GM18909 (cell line): ENCODE measurements at regions not wholly inside any gene's neighbourhood (a gene's known extent, or its start where the extent isn't known, plus 50 kb on each side); places are given as distances from the start of the nearest gene placed in this dataset.

Experiments used
- ATAC-seq: cut with Tn5 transposase; IDR thresholded peaks from one replicate; pipeline ENCODE4 v1.9.1; 2021; ENCODE audit warnings: mild to moderate bottlenecking; ENCODE audit not compliant: unreplicated experiment, poor library complexity

DNA sequence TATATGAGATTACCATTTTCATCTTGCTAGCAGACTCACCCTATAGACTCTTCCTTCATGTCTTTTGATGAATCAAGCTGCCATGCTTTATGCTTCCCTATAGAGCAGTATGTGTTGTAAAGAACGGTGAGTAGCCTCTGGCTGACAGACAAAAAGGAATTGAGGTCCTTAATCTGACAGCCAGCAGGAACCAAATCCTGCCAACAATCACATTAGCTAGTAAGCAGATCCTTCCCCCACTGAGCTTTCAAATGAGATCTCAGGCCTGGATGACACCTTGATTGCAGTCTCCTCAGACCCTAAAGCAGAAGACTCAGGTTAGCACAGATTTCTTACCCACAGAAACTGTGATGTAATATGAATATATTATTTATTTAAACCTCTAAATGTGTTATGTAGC, 577.0 kb downstream of the CDH11 start:
- no peak for ATAC-seq

GRCh38 chr16:64543441-64543840, 578.4 kb downstream of the CDH11 start:
- ATAC-seq, result no peak

- ATAC-seq, result no peak
These were observed 578.8 kb downstream of the CDH11 start for GRCh38 chr16:64543031-64543430.

DNA sequence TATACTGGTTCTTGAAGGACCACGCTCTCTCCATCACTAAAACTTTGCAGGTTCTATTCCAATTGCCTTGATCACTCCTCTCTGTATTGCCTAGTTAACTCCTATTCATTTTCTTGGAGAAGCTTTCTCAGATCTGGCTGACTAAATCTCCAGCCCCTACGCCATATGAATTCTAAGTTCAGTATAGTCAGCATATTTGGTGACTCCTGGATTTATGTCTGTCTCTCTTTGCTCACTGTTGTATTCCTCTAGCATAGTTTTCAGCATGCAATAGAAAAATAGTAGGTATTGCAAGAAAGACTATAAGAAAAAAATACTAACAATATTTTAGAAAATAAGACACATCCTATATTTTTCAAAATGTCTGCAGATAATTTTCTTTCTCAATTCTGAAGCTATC, 579.7 kb downstream of the CDH11 start:
- ATAC-seq, result no peak

GRCh38 chr16:64541621-64542020, 580.2 kb downstream of the CDH11 start:
- ATAC-seq, result no peak

DNA sequence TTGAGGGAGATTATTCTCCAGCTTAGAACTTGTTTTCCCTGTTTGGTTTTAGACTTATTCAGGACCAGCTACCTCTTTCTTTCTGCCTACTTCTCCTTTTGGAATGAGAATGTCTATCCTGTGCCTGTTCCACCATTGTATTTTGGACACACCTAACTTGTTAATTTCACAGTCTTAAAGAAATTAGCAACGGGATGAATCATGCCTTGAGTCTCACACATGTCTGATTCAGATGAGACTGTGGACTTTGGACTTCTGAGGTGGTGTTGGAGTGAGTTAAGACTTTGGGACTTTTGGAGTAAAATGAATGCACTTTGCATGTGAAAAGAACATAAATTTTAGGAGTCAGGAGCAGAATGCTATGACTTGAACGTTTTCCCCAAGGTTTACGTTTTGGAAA, 581.4 kb downstream of the CDH11 start:
- ATAC-seq, result no peak

DNA sequence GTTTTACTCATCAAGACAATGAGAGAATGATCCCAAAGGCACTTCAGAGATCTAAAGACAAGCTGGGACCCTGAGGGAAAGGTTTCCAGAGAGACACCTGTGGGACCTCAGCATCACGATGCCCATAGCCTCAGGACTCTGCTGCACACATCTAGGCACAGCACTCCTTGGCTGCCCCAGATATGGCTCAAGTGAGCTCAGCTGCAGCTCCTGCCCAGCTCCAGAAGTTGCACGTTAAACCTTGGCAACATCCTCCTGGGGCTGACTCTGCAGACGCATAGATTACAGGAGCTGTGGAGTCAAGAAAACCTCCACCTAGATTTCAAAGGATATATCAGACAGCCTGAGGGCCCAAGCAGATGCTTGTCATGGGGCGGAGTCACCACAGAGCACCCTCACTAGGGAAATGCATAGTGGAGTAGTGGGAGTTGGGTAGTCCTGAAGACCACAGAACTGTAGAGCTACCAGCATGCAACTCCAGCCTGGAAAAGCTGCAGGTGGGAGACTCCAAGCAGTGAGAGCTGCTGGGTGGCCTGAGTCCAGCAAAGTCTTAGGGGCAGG, 582.0 kb downstream of the CDH11 start:
- ATAC-seq, result no peak

DNA sequence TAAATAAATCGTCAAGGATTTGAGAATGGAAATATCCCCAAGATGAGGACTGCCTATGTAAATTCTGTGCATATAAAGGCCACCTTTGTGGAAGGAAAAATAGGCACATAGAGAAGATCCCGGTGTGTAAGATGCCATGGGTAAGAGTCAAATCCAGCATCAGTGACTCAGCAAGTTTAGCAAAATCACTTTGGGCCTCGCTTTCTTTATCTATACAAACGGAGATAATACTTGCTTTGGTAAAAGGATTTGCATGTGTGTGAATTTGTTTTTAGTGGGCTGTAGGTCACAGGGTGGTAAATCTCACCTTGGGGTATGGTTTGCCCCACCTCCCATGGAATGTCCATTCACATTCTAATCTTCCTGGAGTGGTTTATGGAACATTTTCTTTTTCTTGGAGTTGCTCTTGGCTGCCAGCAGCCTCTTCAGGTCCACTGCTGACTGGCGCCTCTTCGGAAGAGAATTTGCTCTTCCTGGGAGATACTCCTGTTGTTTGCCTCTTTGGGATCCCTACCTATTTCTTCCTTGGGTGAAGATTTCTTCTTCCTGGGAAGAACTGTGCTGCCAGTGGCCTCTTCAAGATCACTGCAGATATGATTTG, 587.6 kb downstream of the CDH11 start:
- no peak for ATAC-seq

DNA sequence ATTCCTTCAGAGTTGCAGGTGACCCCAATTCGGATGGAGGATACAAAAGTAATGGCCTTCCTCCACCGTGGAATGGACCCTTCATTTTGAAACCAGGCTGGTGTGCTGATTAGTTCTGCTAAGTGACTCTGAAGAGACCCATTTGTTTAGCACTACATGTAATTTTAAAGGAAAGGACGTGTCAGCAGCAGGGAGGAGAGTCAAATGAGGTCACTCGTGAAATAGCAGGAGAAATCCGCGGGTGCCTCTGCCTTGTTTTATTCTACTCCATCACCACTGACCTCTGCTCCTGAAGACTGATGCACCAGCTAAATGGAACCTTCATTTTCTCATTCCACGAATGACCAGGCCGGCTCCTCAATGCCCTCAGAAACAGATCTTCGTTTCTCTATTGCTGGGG, 589.2 kb downstream of the CDH11 start:
- no peak for ATAC-seq

DNA sequence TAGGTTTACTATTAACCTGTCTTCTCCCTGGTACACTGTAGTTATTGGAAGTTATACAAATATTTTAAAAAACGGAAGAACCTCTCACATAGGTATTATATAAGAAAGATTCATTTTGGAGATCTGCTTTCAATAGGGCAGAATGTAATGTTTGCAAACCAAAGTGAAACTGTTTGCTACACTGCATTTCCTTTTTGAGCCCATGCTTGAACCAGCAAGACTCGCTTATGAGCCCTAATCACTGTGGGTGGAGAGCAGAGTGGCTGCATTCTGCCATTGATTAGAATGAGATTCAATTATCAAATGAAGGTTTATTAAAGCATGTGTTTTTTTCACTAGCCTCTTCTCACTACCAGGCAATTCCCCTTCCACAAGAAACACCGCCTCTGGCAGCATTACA, 589.7 kb downstream of the CDH11 start:
- ATAC-seq, result no peak

- no peak for ATAC-seq
These were observed 590.5 kb downstream of the CDH11 start for GRCh38 chr16:64531401-64531800.

DNA sequence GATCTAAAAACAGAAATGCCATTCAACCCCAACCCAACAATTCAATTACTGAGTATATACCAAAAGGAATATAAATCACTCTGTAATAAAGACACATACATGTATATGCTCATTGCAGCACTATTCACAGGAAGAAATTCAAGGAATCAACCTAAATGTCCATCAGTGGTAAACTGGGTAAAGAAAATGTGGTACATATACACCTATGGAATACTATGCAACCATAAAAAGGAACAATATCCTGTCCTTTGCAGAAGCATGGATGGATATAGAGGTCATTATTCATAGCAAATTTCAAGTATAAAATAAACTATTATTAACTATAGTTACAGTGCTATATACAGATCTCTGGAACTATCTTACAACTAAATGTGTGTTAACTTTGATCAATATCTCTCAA, 599.3 kb downstream of the CDH11 start:
- ATAC-seq, result no peak

DNA sequence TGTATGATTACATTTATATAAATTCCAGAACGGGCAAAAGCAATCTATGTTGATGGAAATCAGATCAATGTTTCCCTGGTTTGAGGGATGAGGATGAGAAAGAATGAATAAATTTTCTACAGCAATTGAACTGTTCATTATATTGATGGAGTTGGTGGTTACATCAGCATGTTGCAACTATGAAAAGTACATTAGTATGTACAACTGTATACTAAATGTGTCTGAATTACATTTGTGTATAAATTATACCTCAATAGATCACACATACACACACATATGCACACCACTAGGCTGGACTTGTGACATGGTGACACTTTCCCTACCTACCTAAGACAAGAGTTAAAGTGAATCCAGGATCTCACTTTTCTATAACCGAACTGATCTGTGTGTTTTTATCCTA, 608.0 kb downstream of the CDH11 start:
- ATAC-seq, result no peak

DNA sequence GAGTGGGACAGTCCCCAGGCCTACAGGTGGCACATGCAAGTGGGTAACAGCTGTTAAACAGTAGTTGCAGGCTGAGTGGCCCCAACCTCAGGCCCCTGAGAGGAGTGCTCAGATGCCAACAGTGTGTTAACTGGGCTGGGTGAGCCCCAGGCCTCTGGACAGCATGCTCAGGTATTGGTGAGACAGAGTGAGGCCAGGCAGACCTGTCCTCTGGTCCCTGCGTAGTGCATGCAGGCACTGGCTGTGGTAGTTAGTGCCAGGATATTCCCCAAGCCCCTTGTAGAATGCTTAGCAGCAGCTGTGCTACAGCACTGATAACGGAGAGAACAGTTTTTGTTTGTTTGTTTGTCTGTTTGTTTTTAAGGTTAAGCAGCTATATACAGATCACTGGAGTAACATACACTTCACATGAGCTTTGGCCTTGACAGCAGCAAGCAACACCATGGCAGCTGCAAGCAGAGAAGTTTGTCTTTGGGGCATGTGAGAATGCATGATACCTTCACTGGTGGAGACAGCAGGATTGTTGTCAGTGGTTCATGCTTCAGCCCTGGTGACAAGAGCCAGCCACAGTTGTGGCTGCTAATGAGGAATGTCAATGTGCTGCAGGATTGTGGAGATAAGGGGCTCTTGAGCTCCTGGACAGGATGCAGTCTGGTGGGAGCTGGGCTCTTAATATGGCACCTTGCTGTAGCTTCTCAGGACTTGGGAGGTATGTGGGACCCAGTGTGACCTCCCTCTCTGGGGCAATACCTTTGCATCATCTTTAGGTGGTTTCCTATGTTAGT, 614.4 kb downstream of the CDH11 start:
- no peak for ATAC-seq

- ATAC-seq, result no peak
These were observed 622.7 kb downstream of the CDH11 start for GRCh38 chr16:64499211-64499610.

DNA sequence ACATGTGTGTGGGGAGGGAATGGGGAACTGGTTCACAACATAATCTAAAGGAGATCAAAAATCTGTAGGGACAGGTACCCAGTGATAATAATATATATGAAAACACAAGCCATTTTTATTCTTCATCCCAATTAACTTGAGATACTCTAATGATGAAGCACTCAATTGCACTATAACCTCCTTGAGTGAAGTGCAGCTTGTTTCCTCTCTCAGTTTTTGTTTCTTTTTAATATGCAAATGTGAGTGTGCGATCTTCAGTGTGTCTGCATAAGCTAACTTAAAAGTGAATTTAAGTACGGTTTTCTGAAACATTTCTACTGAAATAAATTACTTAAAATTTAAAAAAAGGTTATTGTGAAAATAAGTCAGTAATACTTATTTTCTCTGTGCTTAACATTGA, 623.5 kb downstream of the CDH11 start:
- ATAC-seq, result no peak

DNA sequence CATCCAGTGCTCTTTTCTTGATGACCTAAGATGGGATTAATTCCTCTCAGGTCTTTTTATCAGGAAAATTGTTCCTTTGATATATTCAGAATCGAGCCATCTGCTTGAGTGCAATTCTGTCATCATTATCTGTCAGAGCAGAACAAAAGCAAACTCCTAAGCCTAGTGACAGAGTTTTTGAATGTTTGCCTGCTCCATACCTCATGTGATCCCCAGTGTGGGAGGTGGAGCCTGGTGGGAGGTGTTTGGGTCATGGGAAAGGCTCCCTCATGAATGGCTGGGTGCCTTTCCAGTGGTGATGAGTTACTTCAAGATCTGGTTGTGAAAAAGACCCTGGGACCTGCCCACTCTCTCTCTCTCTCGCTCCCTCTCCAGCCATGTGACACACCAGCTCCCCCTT, 628.2 kb downstream of the CDH11 start:
- ATAC-seq, result no peak

GRCh38 chr16:64489449-64489848, 632.4 kb downstream of the CDH11 start:
- no peak for ATAC-seq

DNA sequence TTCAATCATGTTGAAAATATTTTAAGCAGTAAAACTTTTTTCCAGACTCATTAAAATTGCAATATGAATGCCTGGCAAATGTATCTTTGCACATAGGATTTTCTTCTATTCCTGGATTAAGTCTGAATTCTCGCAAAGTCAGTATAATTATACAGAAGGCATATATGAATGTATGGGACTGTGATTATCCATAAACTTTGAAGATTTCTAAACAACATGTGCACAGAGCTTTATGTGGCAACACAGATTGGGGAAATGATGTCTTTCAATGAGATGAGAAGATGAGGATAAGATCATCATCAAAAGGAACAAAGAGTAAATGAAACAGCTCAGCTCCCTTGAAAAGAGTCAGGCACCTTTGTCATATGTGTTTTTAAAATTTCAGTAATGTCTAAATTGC, 635.3 kb downstream of the CDH11 start:
- no peak for ATAC-seq

DNA sequence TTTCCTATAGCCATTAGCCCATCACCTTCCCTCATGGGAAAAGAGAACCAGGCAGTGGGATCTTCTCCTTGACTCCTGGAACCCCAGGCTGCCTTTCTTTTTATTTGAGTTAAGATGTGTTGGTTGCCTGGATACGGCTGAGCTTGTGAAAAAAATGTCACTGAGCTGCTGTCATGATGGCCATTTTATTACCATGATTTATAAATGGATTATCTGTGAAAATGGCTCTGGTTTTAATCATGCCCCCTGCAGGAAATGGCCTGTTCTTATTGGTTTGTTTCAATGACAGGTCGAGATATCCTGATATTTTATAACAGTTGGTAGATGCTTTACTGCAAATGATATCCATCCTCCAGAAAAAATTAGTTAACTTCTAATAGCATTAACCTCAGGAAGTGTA, 640.4 kb downstream of the CDH11 start:
- ATAC-seq, result no peak

GRCh38 chr16:64478252-64478906, 643.5 kb downstream of the CDH11 start:
- no peak for ATAC-seq
